Hepatocyte (in vitro differentiated cells): ENCODE measurements at regions not wholly inside any gene's neighbourhood (a gene's known extent, or its start where the extent isn't known, plus 50 kb on each side); places are given as distances from the start of the nearest gene placed in this dataset.

ENCODE experiments used
- EZH2 ChIP-seq: fragments of 200-600 bp; sonication (generic); IDR thresholded peaks from 2 replicates; pipeline ENCODE4 v1.6.1; 2016; ENCODE audit warnings: antibody characterized with exemption, mild to moderate bottlenecking, borderline replicate concordance
- EZH2phosphoT487 ChIP-seq: fragments of 200-600 bp; sonication (generic); IDR thresholded peaks from one replicate; pipeline ENCODE4 v1.6.1; 2018; ENCODE audit warnings: antibody characterized with exemption, mild to moderate bottlenecking, low read depth, moderate library complexity; ENCODE audit not compliant: unreplicated experiment, severe bottlenecking
- TF ChIP-seq, protein P1 (sequence below): fragments of 200-600 bp; sonication (generic); IDR thresholded peaks from 2 replicates; pipeline ENCODE4 v1.5.1; 2016; ENCODE audit warnings: antibody characterized with exemption, mild to moderate bottlenecking; ENCODE audit not compliant: poor library complexity

DNA sequence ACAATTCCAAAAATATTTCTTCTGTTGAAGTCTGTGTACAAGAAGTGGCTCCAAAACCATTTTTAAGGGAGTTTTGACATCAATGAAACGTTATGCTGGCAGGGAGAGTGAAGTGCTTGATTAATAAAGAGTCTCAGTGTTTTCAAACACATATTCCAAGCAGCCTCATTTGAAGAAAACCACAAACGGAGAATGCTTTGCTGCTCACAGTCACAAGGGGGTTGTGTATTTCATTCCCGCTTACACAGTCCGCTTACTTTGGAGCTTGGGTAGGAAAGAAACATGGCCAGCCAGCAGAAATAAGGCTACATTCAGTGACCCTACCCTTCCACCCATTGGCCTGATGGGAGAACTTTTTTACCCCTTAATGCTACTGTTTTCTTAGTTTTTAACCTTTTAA, 586.2 kb downstream of the RAB28 start:
- TF ChIP-seq, protein P1, sequence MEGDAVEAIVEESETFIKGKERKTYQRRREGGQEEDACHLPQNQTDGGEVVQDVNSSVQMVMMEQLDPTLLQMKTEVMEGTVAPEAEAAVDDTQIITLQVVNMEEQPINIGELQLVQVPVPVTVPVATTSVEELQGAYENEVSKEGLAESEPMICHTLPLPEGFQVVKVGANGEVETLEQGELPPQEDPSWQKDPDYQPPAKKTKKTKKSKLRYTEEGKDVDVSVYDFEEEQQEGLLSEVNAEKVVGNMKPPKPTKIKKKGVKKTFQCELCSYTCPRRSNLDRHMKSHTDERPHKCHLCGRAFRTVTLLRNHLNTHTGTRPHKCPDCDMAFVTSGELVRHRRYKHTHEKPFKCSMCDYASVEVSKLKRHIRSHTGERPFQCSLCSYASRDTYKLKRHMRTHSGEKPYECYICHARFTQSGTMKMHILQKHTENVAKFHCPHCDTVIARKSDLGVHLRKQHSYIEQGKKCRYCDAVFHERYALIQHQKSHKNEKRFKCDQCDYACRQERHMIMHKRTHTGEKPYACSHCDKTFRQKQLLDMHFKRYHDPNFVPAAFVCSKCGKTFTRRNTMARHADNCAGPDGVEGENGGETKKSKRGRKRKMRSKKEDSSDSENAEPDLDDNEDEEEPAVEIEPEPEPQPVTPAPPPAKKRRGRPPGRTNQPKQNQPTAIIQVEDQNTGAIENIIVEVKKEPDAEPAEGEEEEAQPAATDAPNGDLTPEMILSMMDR: no peak
- TF ChIP-seq EZH2 (no peak), EZH2phosphoT487 (no peak)
